IMR-90 (cell line): ENCODE measurements at regions not wholly inside any gene's neighbourhood (a gene's known extent, or its start where the extent isn't known, plus 50 kb on each side); places are given as distances from the start of the nearest gene placed in this dataset.

Experiments
- ATAC-seq: fragments of 200-7000 bp; cut with Tn5 transposase; 2 replicates; pipeline ENCODE4 v1.9.1; 2020; ENCODE audit warnings: low read depth, mild to moderate bottlenecking, moderate library complexity
- BruUV-seq: library from RNA; stranded (reverse); fragments of 400-500 nt; replicated peaks from 2 replicates; lab custom pipeline; 2021; lab: Mats Ljungman, UMichigan
- CTCF ChIA-PET: fragments of 300-600 bp; formaldehyde crosslinking; extraction: SDS; loops from one replicate; lab custom pipeline; 2021; ENCODE audit warnings: antibody characterized with exemption; lab: Yijun Ruan, JAX
- POLR2A ChIA-PET: fragments of 300-600 bp; sonication (Branson Sonifier 250); formaldehyde crosslinking; loops from one replicate; lab custom pipeline; 2022; ENCODE audit warnings: antibody characterized with exemption; ENCODE audit not compliant: unreplicated experiment; lab: Charles Lee
- DNase-seq: peaks from one replicate; pipeline ENCODE4 v3.0.0; 2013
- H2AFZ ChIP-seq: replicated peaks from 2 replicates; pipeline ENCODE3; 2013; ENCODE audit warnings: low read length, mild to moderate bottlenecking; ENCODE audit not compliant: poor library complexity
- H2AK5ac ChIP-seq: 2 replicates; pipeline ENCODE4 v1.6.1; 2013; ENCODE audit warnings: low read depth, low read length, inconsistent platforms
- H2AK9ac ChIP-seq: replicated peaks from 2 replicates; pipeline ENCODE3; 2013; ENCODE audit warnings: mild to moderate bottlenecking, low read depth, low read length, moderate library complexity; ENCODE audit not compliant: poor library complexity
- H2BK120ac ChIP-seq: 2 replicates; pipeline ENCODE4 v1.6.1; 2013; ENCODE audit warnings: low read depth, low read length, inconsistent platforms
- H2BK15ac ChIP-seq: 3 replicates; pipeline ENCODE4 v1.6.1; 2013; ENCODE audit warnings: low read depth, low read length, inconsistent platforms
- H2BK20ac ChIP-seq: 2 replicates; pipeline ENCODE4 v1.6.1; 2013; ENCODE audit warnings: low read depth, mild to moderate bottlenecking, inconsistent platforms, low read length, moderate library complexity
- H2BK5ac ChIP-seq: 2 replicates; pipeline ENCODE4 v1.6.1; 2013; ENCODE audit warnings: mild to moderate bottlenecking, low read depth, low read length, inconsistent platforms; ENCODE audit not compliant: poor library complexity, severe bottlenecking
- H3K14ac ChIP-seq: replicated peaks from 2 replicates; pipeline ENCODE4 v1.6.1; 2013; ENCODE audit warnings: low read depth, low read length, inconsistent platforms
- H3K18ac ChIP-seq: 2 replicates; pipeline ENCODE4 v1.6.1; 2013; ENCODE audit warnings: low read depth, low read length, control low read depth
- H3K23ac ChIP-seq: 2 replicates; pipeline ENCODE4 v1.6.1; 2013; ENCODE audit warnings: low read depth, low read length, inconsistent platforms
- H3K27ac ChIP-seq: 2 replicates; pipeline ENCODE4 v1.5.1; 2013; ENCODE audit warnings: mild to moderate bottlenecking, control low read depth, low read length; ENCODE audit not compliant: insufficient read depth
- H3K27me3 ChIP-seq: 2 replicates; pipeline ENCODE4 v1.6.1; 2013; ENCODE audit warnings: low read length; ENCODE audit not compliant: control insufficient read depth, insufficient read depth
- H3K36me3 ChIP-seq: 2 replicates; pipeline ENCODE4 v1.6.1; 2013; ENCODE audit warnings: low read length, mixed read lengths; ENCODE audit not compliant: control insufficient read depth, insufficient read depth
- H3K4ac ChIP-seq: 2 replicates; pipeline ENCODE4 v1.6.1; 2013; ENCODE audit warnings: low read depth, low read length, inconsistent platforms
- H3K4me1 ChIP-seq: 2 replicates; pipeline ENCODE4 v1.6.1; 2013; ENCODE audit warnings: low read length, mixed read lengths; ENCODE audit not compliant: control insufficient read depth, insufficient read depth
- H3K4me2 ChIP-seq: 2 replicates; pipeline ENCODE4 v1.6.1; 2013; ENCODE audit warnings: low read depth, mild to moderate bottlenecking, control low read depth, low read length, moderate library complexity
- H3K4me3 ChIP-seq: 2 replicates; pipeline ENCODE4 v1.5.1; 2013; ENCODE audit warnings: low read depth, mild to moderate bottlenecking, control low read depth, low read length, moderate library complexity; ENCODE audit not compliant: insufficient read depth
- H3K56ac ChIP-seq: 2 replicates; pipeline ENCODE4 v1.6.1; 2013; ENCODE audit warnings: low read length, inconsistent platforms; ENCODE audit not compliant: insufficient read depth; ENCODE audit errors: extremely low read depth
- H3K79me1 ChIP-seq, 2 experiments: 2 replicates each; pipeline ENCODE4 v1.6.1; 2013; ENCODE audit warnings: low read length in 2 of 2, inconsistent platforms in 1 of 2, low read depth in 1 of 2
- H3K9ac ChIP-seq: 2 replicates; pipeline ENCODE4 v1.6.1; 2013; ENCODE audit warnings: low read depth, low read length, control low read depth
- H3K9me1 ChIP-seq: 2 replicates; pipeline ENCODE4 v1.6.1; 2013; ENCODE audit warnings: low read length, inconsistent platforms; ENCODE audit not compliant: insufficient read depth
- H3K9me3 ChIP-seq: 2 replicates; pipeline ENCODE4 v1.6.1; 2013; ENCODE audit warnings: low read length; ENCODE audit not compliant: control insufficient read depth, insufficient read depth
- H4K20me1 ChIP-seq: 2 replicates; pipeline ENCODE4 v1.6.1; 2013; ENCODE audit warnings: low read length, inconsistent platforms; ENCODE audit not compliant: insufficient read depth
- H4K5ac ChIP-seq: 2 replicates; pipeline ENCODE4 v1.6.1; 2013; ENCODE audit warnings: mild to moderate bottlenecking, low read depth, low read length, control low read depth
- H4K8ac ChIP-seq, 2 experiments: 2 replicates each; pipeline ENCODE4 v1.6.1; 2013; ENCODE audit warnings: low read depth in 2 of 2, low read length in 2 of 2, control low read depth in 1 of 2, inconsistent platforms in 1 of 2
- H4K91ac ChIP-seq: 2 replicates; pipeline ENCODE4 v1.6.1; 2013; ENCODE audit warnings: low read depth, low read length, inconsistent platforms; ENCODE audit not compliant: insufficient read depth
- CEBPB ChIP-seq: IDR thresholded peaks from 2 replicates; pipeline ENCODE4 v1.6.1; 2012; ENCODE audit warnings: low read depth, low read length, improper control_type of control experiment
- CHD1 ChIP-seq: IDR thresholded peaks from 2 replicates; pipeline ENCODE4 v1.6.1; 2012; ENCODE audit warnings: low read depth, low read length, improper control_type of control experiment
- MAFK ChIP-seq: IDR thresholded peaks from 2 replicates; pipeline ENCODE4 v1.6.1; 2012; ENCODE audit warnings: low read depth, low read length, improper control_type of control experiment
- MAZ ChIP-seq: IDR thresholded peaks from 2 replicates; pipeline ENCODE4 v1.6.1; 2012; ENCODE audit warnings: low read depth, mild to moderate bottlenecking, low read length, improper control_type of control experiment, moderate library complexity, borderline replicate concordance
- USF2 ChIP-seq: fragments of 150-350 bp; IDR thresholded peaks from 2 replicates; pipeline ENCODE4 v1.6.1; 2017; ENCODE audit warnings: mild to moderate bottlenecking, antibody characterized with exemption, low read length, low read depth
- WGBS, 2 experiments: methylation state at CpG; one replicate each; pipeline versions ENCODE4 v1.1.5 to v1.1.7; 2013; ENCODE audit warnings: missing lambda C conversion rate in 2 of 2; ENCODE audit not compliant: insufficient read length in 1 of 2; ENCODE audit errors: extremely low coverage in 2 of 2; 5-methylcytosine and 5-hydroxymethylcytosine counted together
- dilution Hi-C: fragments of 300-500 bp; cut with HindIII; formaldehyde crosslinking; loops from one replicate; pipeline ENCODE4 v1.14.3; 2018; ENCODE audit warnings: low sequenced_read_pairs; ENCODE audit not compliant: unreplicated experiment
- in situ Hi-C: fragments of 300-500 bp; cut with MboI; formaldehyde crosslinking; loops from 3 replicates; pipeline ENCODE4 v1.14.3; 2019; ENCODE audit warnings: low sequenced_read_pairs, inconsistent platforms, mixed read lengths
- intact Hi-C: fragments of 100-400 bp; cut with micrococcal nuclease; formaldehyde crosslinking; loops from 2 replicates; pipeline ENCODE4 v1.10.0; 2022

GRCh38 chrX:42075032-42075431, 151.7 kb upstream of the CASK start:
- Histone ChIP-seq H2BK15ac (no peak overlapping the region), H3K27me3 (peaks cover 4% of the 10 kb centered on the region), H2BK120ac (no peak overlapping the region), H3K9me1 (no peaks in the 10 kb centered on the region), H4K91ac (no peak overlapping the region), H4K20me1 (no peaks in the 10 kb centered on the region), H3K23ac (no peak overlapping the region), H4K8ac (no peak overlapping the region), H2AFZ (no peak overlapping the region), H3K56ac (no peak overlapping the region), H2BK20ac (no peak overlapping the region), H3K4me2 (no peak overlapping the region), H4K5ac (no peak overlapping the region), H3K36me3 (no peaks in the 10 kb centered on the region), H2AK5ac (no peak overlapping the region), H3K79me1 (no peaks in the 10 kb centered on the region), H3K4ac (no peak overlapping the region), H2AK9ac (no peak overlapping the region), H3K9ac (no peak overlapping the region), H3K4me3 (no peak overlapping the region), H3K27ac (no peak overlapping the region), H3K9me3 (no peaks in the 10 kb centered on the region), H3K18ac (no peak overlapping the region), H3K14ac (no peak overlapping the region), H2BK5ac (no peak overlapping the region), H3K4me1 (peaks cover 3% of the 10 kb centered on the region; the same call in 1 of the 2 replicates)
- POLR2A ChIA-PET = no interaction called here
- in situ Hi-C loops = loop anchor here (25.0 kb wide), 1 partner anchor 513 kb away; no protein-coding TSS in a partner anchor
- no peak for ATAC-seq
- CTCF ChIA-PET = no interaction called here
- 54% methylated on average over 5 of the region's 8 CpGs; no CpG with 5 or more reads in 1 of the 2 experiments for WGBS, 2 experiments
- no peak for DNase-seq
- intact Hi-C loops = no loop called here
- no TSS peak for BruUV-seq
- dilution Hi-C loops = no loop called here
- no peak for TF ChIP-seq CHD1
- no peak for TF ChIP-seq CEBPB
- no peak for TF ChIP-seq MAZ
- TF ChIP-seq MAFK = no peak
- TF ChIP-seq USF2 = no peak
